Panc1 (cell line): ENCODE measurements at regions not wholly inside any gene's neighbourhood (a gene's known extent, or its start where the extent isn't known, plus 50 kb on each side); places are given as distances from the start of the nearest gene placed in this dataset.

Source experiments
- ATAC-seq: fragments of 200-7000 bp; cut with Tn5 transposase; 2 replicates; pipeline ENCODE4 v1.9.1; 2020; ENCODE audit warnings: mild to moderate bottlenecking, moderate library complexity
- BruUV-seq: library from RNA; stranded (reverse); fragments of 400-500 nt; replicated peaks from 2 replicates; lab custom pipeline; 2021; lab: Mats Ljungman, UMichigan
- CTCF ChIA-PET: fragments of 300-600 bp; sonication (Branson Sonifier 250); formaldehyde crosslinking; loops from one replicate; lab custom pipeline; 2022; ENCODE audit warnings: antibody characterized with exemption; lab: Charles Lee
- POLR2A ChIA-PET: fragments of 300-600 bp; sonication (Branson Sonifier 250); formaldehyde crosslinking; loops from one replicate; lab custom pipeline; 2022; ENCODE audit warnings: antibody characterized with exemption; lab: Charles Lee
- DNase-seq: peaks from one replicate; pipeline ENCODE4 v3.0.0-alpha.2; 2010; ENCODE audit warnings: low read depth, low spot score
- H3K27ac ChIP-seq: 2 replicates; pipeline ENCODE4 v1.5.1; 2011; ENCODE audit warnings: mild to moderate bottlenecking, low read length, inconsistent platforms
- H3K27me3 ChIP-seq: fragments of 200-500 bp; sonication (Bioruptor generic); 2 replicates; pipeline ENCODE4 v1.6.0; 2014; ENCODE audit warnings: low read length, inconsistent platforms; ENCODE audit not compliant: control insufficient read depth, insufficient read depth
- H3K36me3 ChIP-seq: fragments of 200-500 bp; sonication (Bioruptor generic); 2 replicates; pipeline ENCODE4 v1.5.1; 2014; ENCODE audit warnings: inconsistent platforms, mild to moderate bottlenecking, low read length, moderate library complexity; ENCODE audit not compliant: control insufficient read depth, insufficient read depth
- H3K4me1 ChIP-seq: 2 replicates; pipeline ENCODE4 v1.5.1; 2011; ENCODE audit warnings: inconsistent platforms, mild to moderate bottlenecking, low read length, moderate library complexity; ENCODE audit not compliant: control insufficient read depth, insufficient read depth
- H3K4me3 ChIP-seq, 2 experiments: 2 replicates each; pipeline ENCODE4 v1.5.1; 2011 to 2012; ENCODE audit warnings: low read depth in 2 of 2, low read length in 2 of 2, mild to moderate bottlenecking in 2 of 2, inconsistent platforms in 1 of 2, moderate library complexity in 1 of 2
- H3K9me3 ChIP-seq: fragments of 200-500 bp; sonication (Bioruptor generic); 2 replicates; pipeline ENCODE4 v1.5.1; 2014; ENCODE audit warnings: low read depth, mild to moderate bottlenecking, inconsistent platforms, low read length, moderate library complexity; ENCODE audit not compliant: control insufficient read depth, insufficient read depth
- CTCF ChIP-seq: fragments of 450-650 bp; IDR thresholded peaks from 2 replicates; pipeline ENCODE4 v1.5.1; 2017; ENCODE audit warnings: mild to moderate bottlenecking
- POLR2AphosphoS5 ChIP-seq: IDR thresholded peaks from 2 replicates; pipeline ENCODE4 v1.6.1; 2012; ENCODE audit warnings: mild to moderate bottlenecking, low read depth, low read length, moderate library complexity
- REST ChIP-seq, 2 experiments: IDR thresholded peaks; 2 replicates each; pipeline ENCODE4 v1.6.1; 2011 to 2012; ENCODE audit warnings: low read depth in 2 of 2, control low read depth in 1 of 2, low read length in 1 of 2, mild to moderate bottlenecking in 1 of 2, moderate library complexity in 1 of 2; ENCODE audit not compliant: insufficient read depth in 1 of 2
- SIN3A ChIP-seq: IDR thresholded peaks from 2 replicates; pipeline ENCODE4 v1.6.1; 2012; ENCODE audit warnings: low read depth, mild to moderate bottlenecking, low read length, moderate library complexity, borderline replicate concordance; ENCODE audit not compliant: insufficient read depth
- TCF7L2 ChIP-seq: IDR thresholded peaks from 2 replicates; pipeline ENCODE4 v1.6.1; 2011; ENCODE audit warnings: mild to moderate bottlenecking, low read depth, low read length, inconsistent platforms
- in situ Hi-C: cut with HindIII; loops from 2 replicates; pipeline ENCODE4 v1.10.0; 2016; ENCODE audit warnings: low sequenced_read_pairs, low pct_unique_long_range_greater_than_20kb
- intact Hi-C: fragments of 100-400 bp; cut with micrococcal nuclease; formaldehyde crosslinking; loops from one replicate; pipeline ENCODE4 v1.10.0; 2022; ENCODE audit not compliant: unreplicated experiment

- intact Hi-C loops (no loop called here), in situ Hi-C loops (no loop called here)
- no peak for TF ChIP-seq CTCF
- no peak for TF ChIP-seq REST (IDR thresholded peaks at IDR 0.05; ENCODE audit: insufficient read depth in 1 of 2, low read depth in 2 of 2, low read length in 1 of 2)
- no peak for TF ChIP-seq POLR2AphosphoS5
- no peak for TF ChIP-seq TCF7L2
- TF ChIP-seq SIN3A: no peak
- ATAC-seq (no peak), DNase-seq (no peak)
- no peak overlapping the region for H3K4me3 ChIP-seq
- no peaks in the 10 kb centered on the region for H3K4me1 ChIP-seq
- H3K27me3 ChIP-seq: no peaks in the 10 kb centered on the region
- no peak overlapping the region for H3K27ac ChIP-seq
- no peaks in the 10 kb centered on the region; the same call in 1 of the 2 replicates for H3K36me3 ChIP-seq
- ChIA-PET CTCF (no interaction called here), POLR2A (no interaction called here)
- BruUV-seq: no TSS peak
- H3K9me3 ChIP-seq: no peaks in the 10 kb centered on the region
Measured at GRCh38 chr4:166432125-166432524, 559.1 kb downstream of the TLL1 start.

GRCh38 chr4:166432842-166433241, 559.8 kb downstream of the TLL1 start:
- CTCF ChIA-PET: no interaction called here
- intact Hi-C loops: no loop called here
- TF ChIP-seq POLR2AphosphoS5 (no peak), REST (IDR thresholded peaks at IDR 0.05; ENCODE audit: insufficient read depth in 1 of 2, low read depth in 2 of 2, low read length in 1 of 2) (no peak), SIN3A (no peak), CTCF (no peak), TCF7L2 (no peak)
- no peak overlapping the region for H3K4me3 ChIP-seq
- in situ Hi-C loops: no loop called here
- no peak overlapping the region for H3K27ac ChIP-seq
- no peaks in the 10 kb centered on the region for H3K4me1 ChIP-seq
- DNase-seq (no peak), ATAC-seq (no peak)
- no TSS peak for BruUV-seq
- no peaks in the 10 kb centered on the region; the same call in 1 of the 2 replicates for H3K36me3 ChIP-seq
- H3K27me3 ChIP-seq: no peaks in the 10 kb centered on the region
- H3K9me3 ChIP-seq: no peaks in the 10 kb centered on the region
- POLR2A ChIA-PET: no interaction called here
